Astrocyte of the spinal cord (primary cell): ENCODE measurements at regions not wholly inside any gene's neighbourhood (a gene's known extent, or its start where the extent isn't known, plus 50 kb on each side); places are given as distances from the start of the nearest gene placed in this dataset.

Experiments used
- DNase-seq: peaks from one replicate; pipeline ENCODE4 v3.0.0; 2011; ENCODE audit warnings: low read depth, low spot score
- H3K4me3 ChIP-seq: 2 replicates; pipeline ENCODE4 v1.5.1; 2011; ENCODE audit warnings: low read depth, mild to moderate bottlenecking, low read length, moderate library complexity
- CTCF ChIP-seq: IDR thresholded peaks from 2 replicates; pipeline ENCODE4 v1.5.1; 2012; ENCODE audit warnings: low read depth, mild to moderate bottlenecking, low read length, inconsistent platforms
- in situ Hi-C: cut with HindIII; loops from 2 replicates; pipeline ENCODE4 v1.10.0; 2017; ENCODE audit warnings: low sequenced_read_pairs

- no peak for TF ChIP-seq CTCF
- no peak overlapping the region for H3K4me3 ChIP-seq
- in situ Hi-C loops = no loop called here
- DNase-seq = no peak
Measured at GRCh38 chr21:19433623-19434022, 1030.0 kb upstream of the TMPRSS15 start.

GRCh38 chr21:19440792-19441655, 1037.4 kb upstream of the TMPRSS15 start:
- H3K4me3 ChIP-seq = no peak overlapping the region
- in situ Hi-C loops = no loop called here

GRCh38 chr21:19458295-19458694, 1054.7 kb upstream of the TMPRSS15 start:
- in situ Hi-C loops = no loop called here
- H3K4me3 ChIP-seq = no peak overlapping the region
- TF ChIP-seq CTCF = no peak
- DNase-seq = no peak

More at GRCh38 chr21:19440792-19441655, 1037.4 kb upstream of the TMPRSS15 start:
- no peak for DNase-seq
- TF ChIP-seq CTCF = no peak

GRCh38 chr21:19461481-19462205, 1058.1 kb upstream of the TMPRSS15 start:
- TF ChIP-seq CTCF = no peak
- no peak for DNase-seq
- no peak overlapping the region for H3K4me3 ChIP-seq
- in situ Hi-C loops = no loop called here

- H3K4me3 ChIP-seq = no peak overlapping the region
- in situ Hi-C loops = no loop called here
- no peak for TF ChIP-seq CTCF
- DNase-seq = no peak
Measured at GRCh38 chr21:19463966-19464365, 1060.4 kb upstream of the TMPRSS15 start.

GRCh38 chr21:19468991-19469715, 1065.6 kb upstream of the TMPRSS15 start:
- in situ Hi-C loops = no loop called here
- no peak for DNase-seq
- no peak overlapping the region for H3K4me3 ChIP-seq
- TF ChIP-seq CTCF = no peak
